GM21529 (cell line): ENCODE measurements at regions not wholly inside any gene's neighbourhood (a gene's known extent, or its start where the extent isn't known, plus 50 kb on each side); places are given as distances from the start of the nearest gene placed in this dataset.
"Not testable (repeated sequence)": the region's sequence is repeated elsewhere in the genome, so short reads cannot be mapped to it uniquely, and the experiment has no call there.

Source experiments
- ATAC-seq: cut with Tn5 transposase; IDR thresholded peaks from one replicate; pipeline ENCODE4 v1.9.1; 2021; ENCODE audit not compliant: unreplicated experiment

GRCh38 chr1:55813618-55814017, 598.5 kb upstream of the USP24 start:
- no peak for ATAC-seq

DNA sequence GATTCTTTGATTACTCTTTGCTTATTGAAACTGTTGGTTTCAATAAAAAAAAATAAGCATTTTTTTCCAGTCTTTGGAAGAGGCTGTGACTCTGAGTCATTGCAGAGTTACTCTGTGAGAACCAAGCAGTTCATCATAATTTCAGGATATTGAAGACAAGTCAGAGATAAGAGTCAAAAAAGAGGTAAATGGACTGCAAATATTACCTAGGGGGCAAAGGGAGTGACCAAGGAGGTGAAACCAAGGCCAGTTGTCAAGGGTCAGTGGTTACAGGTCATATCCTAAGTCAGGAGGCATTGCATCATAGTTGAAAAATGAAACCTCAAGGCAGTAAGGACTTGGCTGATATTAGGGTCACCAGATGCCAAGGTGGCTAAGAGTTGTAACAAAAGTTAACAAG, 597.1 kb upstream of the USP24 start:
- no peak for ATAC-seq

DNA sequence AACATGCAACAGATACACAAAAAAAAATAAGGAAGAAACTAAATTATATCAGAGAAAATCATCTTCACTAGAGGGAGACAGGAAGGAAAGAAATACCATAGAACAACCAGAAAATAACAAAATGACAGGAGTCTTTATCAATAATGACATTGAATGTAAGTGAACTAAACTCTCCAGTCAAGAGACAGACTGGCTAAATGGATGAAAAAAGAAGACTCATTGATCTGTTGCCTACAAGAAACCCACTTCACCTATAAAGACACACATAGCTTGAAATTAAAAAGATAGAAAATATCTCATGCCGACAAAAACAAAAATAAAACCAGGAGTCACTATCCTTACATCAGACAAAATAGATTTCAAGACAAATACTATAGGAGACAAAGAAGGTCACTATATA, 593.1 kb upstream of the USP24 start:
- no peak for ATAC-seq

- no peak for ATAC-seq
Measured at GRCh38 chr1:55803429-55803828, 588.3 kb upstream of the USP24 start.

DNA sequence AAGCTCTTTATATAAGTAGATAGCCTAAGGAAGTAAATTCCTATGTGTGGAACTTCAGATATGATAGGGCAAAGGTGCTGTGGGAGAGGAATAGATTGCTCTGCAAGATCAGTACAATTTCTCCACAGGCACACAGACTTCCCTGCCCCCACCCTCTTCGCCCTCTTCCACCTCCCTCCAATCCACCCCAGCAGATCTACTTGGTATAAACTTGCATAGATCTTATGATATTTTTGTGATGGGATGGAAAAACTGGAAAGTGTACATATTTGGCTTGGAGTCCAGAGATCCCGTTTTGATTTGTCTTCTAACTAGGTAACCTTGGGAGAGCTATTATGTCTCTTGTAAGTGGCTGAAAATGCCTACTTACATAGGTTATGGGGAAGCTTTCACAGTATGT, 586.3 kb upstream of the USP24 start:
- ATAC-seq, result no peak

DNA sequence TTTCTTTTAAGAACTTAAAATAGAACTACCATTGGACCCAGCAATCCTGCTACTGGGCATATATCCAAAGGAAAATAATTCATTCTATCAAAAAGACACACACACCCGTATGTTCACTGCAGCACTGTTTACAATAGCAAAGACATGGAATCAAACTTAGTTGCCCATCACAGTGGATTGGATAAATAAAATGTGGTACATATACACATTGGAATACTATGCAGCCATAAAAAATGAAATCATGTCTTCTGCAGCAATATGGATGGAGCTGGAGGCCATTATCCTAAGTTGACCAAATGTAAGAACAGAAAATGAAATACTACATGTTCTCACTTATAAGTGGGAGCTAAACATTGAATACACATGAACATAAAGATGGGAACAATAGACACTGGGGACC, 585.3 kb upstream of the USP24 start:
- ATAC-seq, result no peak

GRCh38 chr1:55793856-55794255, 578.7 kb upstream of the USP24 start:
- ATAC-seq, result no peak

GRCh38 chr1:55792870-55793269, 577.7 kb upstream of the USP24 start:
- ATAC-seq, result no peak

- ATAC-seq, result no peak
Measured at GRCh38 chr1:55789466-55789865, 574.3 kb upstream of the USP24 start.

DNA sequence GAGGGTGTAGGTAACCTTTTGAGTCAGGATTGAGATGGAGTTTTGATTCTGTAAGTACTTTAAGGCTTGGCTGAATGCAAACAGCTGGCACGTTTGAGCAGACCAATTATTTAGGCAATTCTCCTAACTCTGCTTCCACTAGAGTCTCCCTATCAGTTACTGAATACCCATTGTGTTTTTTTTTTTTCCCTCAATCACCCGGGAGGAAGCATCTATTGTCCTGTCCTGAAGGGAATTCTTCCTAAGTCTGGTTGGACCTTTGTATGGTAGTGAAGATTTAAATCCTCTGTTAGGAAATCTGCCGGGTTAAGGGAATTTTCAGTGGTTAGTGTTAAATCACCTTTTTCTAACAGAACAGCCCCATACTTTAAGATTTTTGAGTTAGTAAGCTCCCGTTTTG, 571.2 kb upstream of the USP24 start:
- no peak for ATAC-seq

DNA sequence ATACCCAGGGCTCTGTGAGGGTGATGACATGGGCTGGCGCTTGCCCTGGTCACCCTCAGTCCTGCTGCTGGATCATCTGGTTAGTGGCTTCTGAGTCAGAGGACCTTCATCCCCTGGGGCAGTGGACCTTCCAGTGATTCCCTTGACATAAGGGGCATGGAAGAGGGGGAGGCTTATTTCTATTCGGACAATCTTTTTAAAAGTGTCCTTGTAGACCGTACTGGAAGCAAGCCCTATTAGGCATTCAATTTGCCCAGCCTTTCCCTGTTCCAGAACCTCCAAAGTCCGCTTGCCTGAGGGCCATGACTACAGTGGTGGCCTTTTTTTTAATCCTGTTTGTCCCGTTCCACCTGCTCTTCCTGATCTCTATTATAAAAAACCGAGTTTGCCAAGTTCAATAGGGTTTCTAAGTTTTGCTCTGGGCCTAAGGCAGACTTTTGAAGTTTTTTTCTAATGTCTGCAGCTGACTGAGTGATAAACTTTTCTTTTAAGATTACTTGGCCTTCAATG, 569.8 kb upstream of the USP24 start:
- not testable (repeated sequence) for ATAC-seq

- no peak for ATAC-seq
Measured at GRCh38 chr1:55781944-55782482, 566.8 kb upstream of the USP24 start.

DNA sequence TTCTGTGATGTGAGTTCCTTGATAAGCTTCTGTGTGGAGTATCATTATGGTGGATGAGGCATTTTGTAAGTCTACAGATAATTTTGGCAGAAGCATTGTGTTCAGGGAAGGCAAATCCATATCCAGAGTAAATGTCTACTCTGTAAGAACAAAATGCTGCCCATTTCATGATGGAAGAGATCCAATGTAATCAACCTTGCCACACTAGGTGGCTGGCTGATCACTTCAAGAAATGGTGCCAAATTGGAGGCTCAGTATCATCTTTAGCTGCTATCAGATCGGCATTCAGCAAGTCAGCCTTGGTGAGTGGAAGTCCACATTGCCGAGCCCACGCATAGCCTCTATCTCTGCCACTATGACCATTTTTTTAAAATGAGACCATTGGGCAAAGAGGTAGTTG, 565.8 kb upstream of the USP24 start:
- no peak for ATAC-seq

DNA sequence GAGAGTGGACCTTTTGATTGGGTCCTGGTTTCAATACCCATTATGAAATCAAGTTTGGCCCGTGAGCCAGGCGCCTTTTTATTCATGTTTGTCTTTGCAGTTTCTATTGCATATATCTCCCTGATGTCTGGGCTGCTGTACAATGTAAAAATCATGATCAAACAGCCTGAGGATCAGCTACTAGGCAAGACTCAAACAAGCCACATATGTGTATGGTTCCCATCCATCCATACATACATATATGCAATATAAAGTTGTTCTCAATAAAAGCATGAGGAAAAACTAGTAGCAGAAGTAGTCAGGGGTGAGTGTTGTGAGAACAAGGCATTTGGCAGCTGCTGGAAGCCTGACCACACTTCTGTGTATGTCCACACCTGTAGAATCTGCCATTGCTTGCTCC, 562.4 kb upstream of the USP24 start:
- ATAC-seq, result no peak

DNA sequence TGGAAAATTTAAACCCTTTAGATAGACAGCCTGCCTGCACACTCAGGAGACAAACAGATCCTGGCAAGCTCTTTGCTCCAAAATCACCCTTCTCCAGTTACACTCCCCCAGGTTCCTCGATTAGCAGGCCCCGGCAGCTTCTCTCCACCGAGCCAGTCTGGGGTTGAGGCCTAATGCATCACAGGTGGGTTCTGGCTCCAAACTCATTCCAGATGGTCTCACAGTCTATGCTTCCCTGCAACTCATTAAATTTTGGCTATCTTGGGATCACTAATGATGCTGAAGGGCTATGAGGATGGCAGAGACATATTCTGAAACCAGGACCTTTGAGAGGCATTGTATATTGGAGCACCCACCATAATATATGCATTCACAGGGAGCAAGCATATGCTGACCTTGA, 559.8 kb upstream of the USP24 start:
- no peak for ATAC-seq

DNA sequence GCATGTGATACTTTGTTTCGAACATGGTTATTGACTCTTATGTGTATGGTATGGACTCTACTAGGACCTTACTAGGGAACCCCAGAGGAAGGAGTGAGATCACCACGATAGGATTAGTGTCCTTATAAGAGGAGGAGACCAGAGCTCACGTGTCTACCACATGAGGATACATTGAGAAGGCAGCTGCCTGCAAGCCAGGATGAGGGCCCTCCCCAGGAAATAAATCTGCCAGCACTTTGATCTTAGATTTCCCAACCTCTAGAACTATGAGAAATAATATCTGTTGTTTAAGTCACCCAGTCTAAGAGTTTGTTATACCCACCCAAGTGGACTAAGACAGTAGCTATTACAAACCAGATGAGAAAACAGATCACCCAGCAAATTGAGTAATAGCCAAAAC, 559.3 kb upstream of the USP24 start:
- ATAC-seq, result no peak

- no peak for ATAC-seq
Measured at GRCh38 chr1:55773211-55773940, 558.2 kb upstream of the USP24 start.

DNA sequence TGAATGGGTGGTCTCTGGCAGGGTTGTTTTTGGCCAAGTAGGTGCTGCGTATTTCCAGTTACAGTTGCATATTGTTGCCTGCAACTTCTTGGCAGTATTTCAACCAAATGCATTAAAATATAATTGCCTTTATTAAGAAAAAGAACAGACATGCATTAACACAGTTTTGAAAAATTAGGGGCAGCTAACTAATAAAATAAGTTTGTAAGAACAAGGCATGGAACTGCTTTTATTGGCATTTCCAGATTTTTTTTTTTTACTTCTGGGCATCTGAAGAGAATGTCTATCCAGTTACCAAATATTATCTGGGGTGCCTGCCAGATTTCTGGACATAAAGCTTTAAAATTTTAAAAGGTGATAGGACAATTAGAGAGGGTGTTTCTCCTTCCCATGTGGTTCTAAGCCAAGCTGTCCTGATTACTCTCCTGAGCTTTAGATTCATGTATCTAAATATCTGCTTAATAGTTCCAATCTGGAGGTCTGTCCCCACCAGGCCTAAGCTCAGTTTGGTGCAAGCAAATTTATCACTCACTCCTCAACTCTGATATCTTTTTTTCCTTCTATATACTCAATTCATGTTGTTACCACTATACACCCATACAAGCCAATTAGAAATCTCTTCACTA, 553.3 kb upstream of the USP24 start:
- no peak for ATAC-seq

DNA sequence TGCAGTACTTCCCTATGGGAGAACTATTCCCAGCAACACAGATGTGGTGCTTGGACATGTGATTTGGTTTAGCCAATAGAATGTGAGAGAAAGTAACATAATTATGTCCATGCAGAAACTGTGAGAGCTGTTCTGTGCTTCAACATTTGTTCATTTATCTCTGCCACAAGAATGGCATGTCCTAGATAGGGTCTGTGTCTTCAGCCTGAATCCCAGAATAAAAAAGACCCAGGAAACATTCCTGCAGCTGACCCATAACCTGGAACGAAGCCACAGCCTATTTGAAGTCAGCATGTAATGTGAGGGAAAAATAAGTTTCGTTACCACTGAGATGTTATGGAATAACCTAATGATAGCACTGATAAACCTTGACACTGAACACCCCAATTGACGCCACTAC, 552.0 kb upstream of the USP24 start:
- no peak for ATAC-seq

GRCh38 chr1:55765505-55765904, 550.3 kb upstream of the USP24 start:
- ATAC-seq, result not testable (repeated sequence)

- no peak for ATAC-seq
Measured at GRCh38 chr1:55751776-55752175, 536.6 kb upstream of the USP24 start.

GRCh38 chr1:55750628-55750995, 535.4 kb upstream of the USP24 start:
- no peak for ATAC-seq
